Activated CD4-positive, alpha-beta T cell treated with anti-CD3 and anti-CD28 coated beads, Interleukin-2, amount 50 U/mL, for 16 hours (primary cell): ENCODE measurements at regions not wholly inside any gene's neighbourhood (a gene's known extent, or its start where the extent isn't known, plus 50 kb on each side); places are given as distances from the start of the nearest gene placed in this dataset.
A peak's percentile ranks its signal among the peaks of the same experiment; 100 is the strongest.

Source experiments
- DNase-seq: peaks from one replicate; pipeline ENCODE4 v3.0.0-alpha.2; 2020

DNA sequence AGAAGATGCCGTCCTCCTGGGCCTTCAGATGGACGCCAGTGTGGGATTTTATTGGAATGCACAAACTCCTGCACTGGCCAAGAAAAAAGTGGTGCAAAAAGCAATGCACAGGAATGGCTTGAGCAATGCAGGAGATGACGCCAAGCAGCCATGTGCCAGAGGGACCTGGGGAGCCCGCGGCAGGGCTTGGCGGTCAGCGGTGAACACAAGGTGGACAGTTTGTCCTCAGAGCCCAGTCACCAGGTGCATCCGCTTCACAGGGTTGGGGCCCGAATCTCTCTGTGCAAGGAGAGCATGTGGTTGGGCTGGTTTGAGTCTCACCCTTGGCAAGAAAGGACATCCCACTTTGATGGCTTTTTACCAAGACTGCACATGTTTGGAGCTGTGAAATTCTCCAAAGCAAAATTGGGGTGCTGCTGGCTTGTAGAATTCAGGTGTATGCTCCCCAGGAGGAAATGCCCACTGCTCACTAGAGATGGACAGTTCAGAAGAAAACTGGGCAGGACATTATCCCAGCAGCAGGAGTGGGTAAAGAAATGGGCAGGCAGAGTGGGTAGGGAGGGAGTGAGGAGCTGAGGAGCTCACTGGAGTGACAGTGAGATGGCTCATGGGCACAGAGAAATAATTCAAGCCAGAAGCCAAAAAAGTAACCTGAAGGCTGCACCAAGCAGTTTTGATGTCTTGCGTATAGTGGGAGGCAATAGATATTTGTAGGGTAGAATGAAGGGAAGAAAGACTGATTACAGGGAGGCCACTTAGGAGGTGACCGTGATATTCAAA lies 463.9 kb downstream of the MTRR start:
- no peak for DNase-seq

DNA sequence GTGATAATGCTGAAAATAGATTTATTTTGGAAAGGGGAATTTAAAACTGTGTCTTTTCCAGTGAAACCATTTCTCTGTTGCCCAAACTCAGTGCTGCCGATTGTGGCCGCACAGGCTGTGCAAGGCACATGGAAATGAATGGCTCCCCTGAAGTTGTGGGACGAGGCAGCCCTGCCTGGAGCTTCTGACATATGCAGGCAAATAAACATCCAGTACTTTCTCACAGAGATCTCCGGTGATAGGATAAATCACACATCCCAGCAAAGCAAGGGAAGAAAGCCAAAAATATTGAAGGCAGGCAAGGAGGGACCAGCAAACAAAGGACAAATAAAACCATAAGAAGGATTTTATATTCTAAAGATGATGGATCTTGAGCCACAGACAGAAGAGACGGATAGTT lies 464.5 kb downstream of the MTRR start:
- no peak for DNase-seq

DNA sequence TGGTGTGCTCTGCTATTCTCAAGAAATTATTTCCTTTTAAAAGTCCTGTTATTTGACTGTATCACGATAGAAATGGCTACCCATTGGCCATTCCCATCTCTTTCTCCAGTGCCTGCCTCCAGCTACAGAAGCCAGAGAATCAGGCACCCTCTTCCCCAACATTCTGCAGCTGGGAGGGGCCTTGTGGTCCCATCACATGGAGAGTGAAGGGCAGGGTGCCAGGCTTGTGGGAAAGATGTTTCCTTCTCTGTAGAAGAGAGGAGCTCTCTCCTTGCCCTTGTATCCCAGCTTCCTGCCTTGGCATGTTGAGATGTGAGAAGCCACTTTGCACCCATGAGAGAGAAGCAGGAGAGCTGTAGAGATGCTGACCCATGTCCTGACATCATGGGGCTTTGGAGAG lies 465.0 kb downstream of the MTRR start:
- DNase-seq = no peak

DNA sequence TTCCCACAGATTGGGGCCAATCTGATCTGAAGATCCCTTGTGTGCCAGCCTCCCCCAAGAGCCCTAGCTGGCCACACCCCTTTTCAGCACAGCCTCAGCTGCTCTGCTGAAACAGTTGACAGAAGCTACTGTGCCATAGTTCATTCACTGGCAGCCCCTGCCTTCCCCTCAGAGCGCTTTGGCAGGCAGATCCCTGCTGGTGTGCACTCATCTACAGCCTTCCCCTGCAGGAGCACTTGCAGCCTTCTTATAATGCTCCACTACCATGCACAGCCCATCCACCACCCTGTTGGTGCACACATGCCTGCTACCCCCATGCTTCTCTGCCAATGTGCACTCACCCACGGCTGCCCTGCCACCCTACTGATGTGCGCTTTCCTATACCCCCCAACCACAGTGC lies 471.3 kb downstream of the MTRR start:
- no peak for DNase-seq

DNA sequence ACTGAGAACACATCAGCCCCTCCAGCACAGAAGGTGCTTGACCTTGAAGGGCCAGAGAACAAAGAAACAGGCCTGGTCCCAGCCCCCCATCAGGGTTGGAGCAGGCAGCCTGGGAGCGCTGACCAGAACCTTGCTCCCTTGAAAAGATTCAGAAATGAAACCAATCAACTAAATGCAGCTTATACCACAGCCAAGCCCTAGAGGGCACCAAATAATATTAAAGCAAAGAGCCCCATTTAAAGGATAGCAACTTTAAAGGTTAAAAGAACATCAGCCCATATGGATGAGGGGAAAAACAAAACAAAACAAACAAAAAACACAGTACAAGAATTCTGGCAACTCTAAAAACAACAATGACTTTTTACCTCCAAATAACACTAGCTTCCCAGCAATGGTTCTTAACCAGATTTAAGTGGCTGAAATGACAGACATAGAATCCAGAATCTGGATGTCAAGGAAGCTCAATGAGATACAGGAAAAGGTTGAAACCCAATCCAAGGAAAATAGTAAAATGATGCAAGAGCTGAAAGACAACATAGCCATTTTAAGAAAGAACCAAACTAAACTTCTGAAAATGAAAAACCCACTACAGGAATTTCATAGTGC lies 471.9 kb downstream of the MTRR start:
- DNase-seq = no peak

DNA sequence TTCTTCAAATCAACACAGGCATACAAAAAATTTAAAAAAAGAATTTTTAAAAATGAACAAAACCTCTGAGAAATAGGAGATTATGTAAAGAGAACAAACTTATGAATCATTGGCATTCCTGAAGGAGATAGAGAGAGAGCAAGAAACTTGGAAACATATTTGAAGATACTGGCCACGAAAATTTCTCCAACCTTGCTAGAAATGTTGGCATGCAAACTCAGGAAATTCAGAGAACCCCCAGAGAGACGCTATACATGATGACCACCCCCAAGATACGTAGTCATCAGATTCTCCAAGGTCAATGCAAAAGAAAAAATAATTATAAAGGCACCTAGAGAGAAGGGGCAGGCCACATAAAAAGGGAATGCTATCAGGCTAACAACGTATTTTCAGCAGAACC lies 472.5 kb downstream of the MTRR start:
- no peak for DNase-seq

DNA sequence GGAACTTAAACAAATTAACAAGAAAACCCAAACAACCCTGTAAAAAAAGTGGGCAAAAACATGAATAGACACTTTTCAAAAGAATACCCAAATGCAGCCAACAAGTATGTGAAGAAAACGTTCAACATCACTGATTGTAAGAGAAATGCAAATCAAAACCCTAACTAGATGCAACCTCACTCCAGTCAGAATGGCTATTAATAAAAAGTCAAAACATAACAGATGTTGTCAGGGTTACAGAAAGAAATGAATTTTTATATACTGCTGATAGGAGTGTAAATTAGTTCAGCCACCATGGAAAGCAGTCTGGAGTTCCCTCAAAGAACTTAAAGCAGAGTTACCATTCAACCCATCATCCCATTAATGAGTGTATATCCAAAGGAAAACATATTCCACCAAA lies 479.0 kb downstream of the MTRR start:
- no peak for DNase-seq

DNA sequence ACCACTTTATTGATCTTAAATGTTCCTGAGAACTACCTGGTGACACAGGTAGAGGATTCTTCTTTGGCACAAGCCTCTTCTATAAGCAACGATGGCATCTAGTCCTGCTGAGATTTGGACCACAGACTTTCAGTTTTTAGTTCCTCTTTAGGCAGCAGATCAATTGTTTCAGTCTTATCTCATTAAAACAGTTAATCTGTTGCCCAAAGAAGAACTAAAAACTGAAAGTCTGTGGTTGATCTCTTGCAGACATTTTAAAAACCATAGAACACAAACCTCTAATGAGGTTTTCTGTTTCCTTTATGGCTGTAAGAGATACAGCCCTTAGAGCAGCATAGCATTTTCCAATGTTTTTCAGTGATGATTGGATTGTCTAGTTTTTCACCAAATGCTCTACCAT lies 480.9 kb downstream of the MTRR start:
- DNase-seq = no peak

DNA sequence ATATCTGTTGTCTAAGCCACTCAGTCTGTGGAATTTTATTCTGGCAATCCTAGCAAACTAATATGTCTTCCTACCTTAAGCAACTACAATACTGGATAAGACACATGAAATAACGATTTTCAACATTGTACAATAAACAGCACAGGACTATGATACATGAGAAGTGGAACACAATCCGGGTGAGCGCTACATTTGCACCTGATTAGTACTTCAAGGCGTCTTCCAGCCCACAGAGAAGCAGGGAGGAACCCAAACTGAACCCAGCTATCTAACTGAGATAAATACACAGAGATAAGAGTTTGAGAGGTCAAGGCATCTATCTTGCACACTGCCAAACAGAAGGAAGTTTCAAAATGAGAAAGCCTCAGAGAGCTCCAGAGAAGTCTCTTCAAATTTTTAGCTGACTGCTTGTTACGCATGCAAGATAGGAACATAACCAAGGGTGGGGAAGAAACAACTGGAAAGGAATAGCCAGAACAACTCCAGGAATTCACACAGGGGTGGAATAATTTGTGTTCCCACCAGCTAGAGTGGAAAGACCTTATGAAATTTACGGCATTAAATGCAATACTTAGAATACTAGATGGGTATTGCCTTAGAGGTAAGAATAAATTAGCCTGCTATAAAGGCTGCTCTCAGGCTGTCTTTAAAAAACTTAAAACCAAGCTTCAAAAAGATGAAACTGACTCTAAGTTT lies 481.8 kb downstream of the MTRR start:
- DNase-seq = no peak

DNA sequence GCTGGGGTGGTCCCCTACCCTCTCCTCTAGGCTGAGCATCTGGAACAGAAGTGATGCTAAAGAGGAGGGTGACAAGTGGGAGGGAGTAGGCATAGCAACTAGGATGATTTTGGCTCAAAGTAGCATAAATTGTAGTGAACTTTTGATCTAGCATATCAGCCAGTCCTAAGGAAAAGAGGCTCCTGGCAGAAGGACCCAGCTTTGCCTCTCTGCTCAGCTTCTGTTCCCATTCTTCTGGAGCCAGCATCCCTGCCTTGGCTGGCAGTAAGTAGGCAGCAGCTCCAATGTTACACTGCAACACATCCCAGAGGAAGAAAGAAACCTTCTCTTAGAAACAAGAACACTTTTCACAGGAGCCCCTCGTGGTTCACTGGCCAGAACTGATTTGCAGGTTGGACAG lies 487.0 kb downstream of the MTRR start:
- no peak for DNase-seq

DNA sequence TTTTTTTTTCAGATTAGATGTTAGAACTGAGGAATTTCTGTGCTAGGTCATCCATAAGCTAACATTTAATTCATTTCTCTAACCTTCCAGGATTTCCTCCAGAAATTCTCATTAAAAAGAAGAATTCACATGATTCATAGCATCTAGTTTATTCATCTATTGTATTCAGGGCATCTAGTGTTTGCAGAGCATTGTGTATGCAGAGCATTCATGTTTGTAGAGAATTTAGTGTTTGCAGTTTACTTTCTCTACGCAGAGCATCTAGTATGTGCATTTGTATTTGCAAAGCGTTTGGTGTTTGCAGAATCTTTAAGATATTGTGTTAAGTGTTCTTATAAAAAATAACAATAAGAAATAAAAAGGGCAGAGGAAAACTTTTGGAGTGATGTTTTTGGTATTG lies 491.1 kb downstream of the MTRR start:
- no peak for DNase-seq

DNA sequence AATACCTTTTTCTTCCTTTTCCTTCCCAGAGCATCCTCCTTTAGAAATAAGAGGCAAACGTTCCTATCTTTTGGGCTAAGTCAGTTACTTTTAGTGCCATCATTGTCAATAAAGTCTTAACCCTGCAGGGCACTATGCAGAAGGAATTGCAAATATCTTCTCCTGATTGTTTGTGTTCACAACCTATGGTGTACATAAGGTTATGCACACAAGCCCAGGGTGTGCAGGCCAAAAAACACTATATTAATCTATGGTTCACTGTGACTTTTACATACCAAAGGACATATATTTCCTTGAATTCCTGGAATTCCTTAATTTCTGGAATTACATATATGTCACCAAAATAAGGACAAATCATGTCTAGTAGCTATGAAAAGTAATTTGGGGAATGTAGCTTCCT lies 493.5 kb downstream of the MTRR start:
- no peak for DNase-seq

DNA sequence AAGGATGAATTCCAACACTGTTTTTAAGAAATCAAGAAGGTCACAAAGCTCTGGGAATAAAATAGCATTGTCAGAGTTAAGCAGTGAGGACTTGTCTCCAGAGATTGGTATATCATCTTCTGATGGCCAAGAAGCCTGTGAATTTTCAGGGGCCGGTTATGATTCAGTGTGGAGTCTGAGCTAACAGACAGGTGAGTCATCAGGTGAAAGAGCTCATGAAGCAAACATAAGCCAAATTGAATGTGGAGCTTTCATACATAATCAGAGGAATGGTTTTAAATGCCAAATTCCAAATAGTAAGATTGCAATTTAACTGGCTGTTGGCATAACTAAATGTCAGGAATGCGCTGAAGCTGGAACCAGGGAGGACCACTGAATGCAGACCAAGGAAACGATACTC lies 494.2 kb downstream of the MTRR start:
- DNase-seq = no peak

DNA sequence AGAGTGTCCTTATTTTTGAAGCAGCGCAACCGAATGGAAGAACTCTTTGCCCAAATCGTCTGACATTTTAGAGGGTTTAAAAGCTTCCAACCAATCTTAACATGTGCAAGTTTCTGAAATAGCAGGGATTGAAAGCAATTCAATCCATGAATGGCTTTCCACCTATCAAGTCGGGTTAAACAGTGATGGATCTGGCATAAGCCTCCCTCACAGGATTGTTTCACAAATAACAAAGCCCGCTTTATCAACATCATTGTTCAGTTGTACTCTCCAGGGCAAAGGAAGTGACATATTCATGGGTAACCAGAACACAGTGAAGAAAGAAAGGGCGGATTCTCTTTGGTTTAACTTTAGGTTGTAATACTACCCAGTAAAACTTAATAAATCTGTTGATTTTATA lies 497.3 kb downstream of the MTRR start:
- DNase-seq = no peak

DNA sequence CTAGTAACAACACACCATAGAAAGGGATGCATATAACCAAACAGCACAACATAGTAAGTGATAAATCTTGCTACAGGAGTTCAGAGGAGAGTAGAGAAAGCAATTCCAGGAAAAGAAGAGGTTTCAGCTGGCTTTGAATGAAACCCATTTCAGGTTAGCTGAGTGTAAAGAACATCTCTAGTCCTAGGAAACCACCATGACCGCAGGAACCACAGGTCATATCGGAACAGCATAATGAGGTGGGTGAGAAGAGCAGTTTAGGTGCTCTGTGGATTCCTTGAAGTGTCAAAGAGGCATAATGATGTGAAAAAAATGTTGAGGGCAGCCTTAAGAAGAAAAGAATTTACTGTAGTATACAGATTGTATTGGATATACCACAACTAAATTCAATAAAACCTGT lies 507.5 kb downstream of the MTRR start:
- peak; percentile 45 for DNase-seq

DNA sequence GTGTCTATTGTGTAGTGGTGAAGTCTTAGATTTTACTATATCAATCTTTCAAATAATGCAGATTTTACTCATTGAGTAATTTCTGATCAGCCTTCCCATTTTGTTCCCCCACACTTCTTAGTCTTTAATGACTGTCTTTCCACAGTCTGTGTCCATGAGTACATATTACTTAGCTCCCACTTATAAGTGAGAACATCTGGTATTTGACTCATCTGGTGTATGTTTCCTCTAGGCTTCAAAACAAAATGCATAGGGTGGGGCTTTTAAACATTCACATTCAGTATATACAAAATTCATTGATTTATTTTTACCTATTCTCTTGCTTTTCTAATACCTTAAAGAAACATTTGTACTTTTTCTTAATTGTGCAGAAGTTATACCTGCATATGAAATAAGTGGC lies 513.0 kb downstream of the MTRR start:
- DNase-seq = no peak

DNA sequence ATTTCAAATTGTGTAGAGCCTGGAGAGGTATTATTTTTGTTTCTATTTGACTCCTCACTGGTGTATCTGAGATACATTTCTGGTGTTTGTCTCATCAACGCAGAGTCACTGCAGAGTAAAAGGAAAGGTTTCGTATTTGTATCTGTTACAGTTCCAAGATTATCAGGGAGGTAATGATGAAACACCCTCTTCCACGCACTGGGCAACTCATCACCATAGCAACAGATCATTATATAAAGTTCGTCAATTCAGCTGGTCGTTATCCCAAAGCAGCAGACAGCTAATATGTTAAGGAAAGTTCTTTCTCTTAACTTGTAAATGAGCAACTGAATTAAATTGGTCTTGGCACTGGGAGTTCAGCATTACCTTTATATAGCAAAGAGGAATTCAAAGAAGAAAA lies 513.5 kb downstream of the MTRR start:
- no peak for DNase-seq

DNA sequence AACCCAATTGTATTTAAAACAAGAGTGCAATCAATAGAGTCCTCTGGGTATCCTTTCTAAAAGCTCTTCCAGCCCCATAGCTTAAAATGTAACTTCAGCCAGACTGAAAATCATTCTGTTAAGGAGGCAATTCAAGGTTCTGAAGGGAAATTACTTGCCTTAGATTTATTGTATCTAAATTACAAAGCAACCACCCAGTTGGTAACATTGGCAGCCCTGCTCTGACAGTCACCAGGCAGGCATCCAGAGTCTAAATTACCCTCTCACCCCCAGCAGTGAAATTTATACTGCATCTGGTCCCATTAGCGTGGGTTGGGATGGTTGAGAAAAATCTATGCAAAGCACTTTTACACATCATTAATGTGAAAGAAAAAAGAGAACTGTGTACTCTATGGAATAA lies 514.7 kb downstream of the MTRR start:
- no peak for DNase-seq

DNA sequence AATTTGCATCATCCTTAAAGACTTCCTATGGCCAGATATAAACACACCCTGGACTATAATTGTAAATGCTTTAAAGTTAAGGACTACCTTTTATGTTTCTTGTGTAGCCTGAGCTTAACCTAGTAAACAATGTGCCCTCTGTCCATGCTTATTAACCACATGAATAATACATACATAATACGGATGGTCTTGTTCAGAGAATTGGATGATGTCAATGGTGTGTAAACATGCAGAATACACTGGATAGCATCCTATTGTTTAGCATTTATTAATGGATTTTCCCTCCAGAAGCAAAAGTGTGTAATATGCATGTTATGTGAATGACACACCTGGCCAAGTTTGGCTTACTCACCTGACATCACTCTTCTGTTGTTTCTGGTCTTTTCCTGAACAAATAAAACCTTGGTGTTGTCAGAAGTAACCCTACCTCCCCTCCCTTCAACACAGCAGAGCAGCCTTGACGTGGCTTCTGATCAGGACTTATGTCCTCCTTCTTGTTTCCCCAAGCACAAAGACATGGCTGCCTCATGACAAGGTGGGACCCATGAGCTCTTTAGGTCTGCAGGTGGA lies 517.9 kb downstream of the MTRR start:
- no peak for DNase-seq

DNA sequence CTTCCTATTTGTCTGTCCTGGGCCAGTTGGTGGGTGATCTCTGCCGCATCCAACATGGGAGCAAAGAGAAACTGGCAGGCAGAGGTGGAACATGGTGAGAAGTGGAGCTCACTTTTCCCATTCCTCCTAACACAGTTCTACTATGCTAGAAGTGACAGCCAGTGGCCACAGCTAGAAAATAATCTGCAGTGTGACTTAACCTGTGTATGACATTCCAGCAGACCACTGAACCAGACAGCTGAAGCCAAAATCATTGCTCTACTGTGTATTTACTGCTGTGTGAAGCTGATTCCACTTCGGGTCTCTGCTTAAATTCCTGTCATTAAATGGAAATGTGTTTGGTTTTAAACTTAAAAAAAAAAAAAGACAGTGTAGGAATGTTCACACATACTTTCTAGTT lies 523.0 kb downstream of the MTRR start:
- no peak for DNase-seq

DNA sequence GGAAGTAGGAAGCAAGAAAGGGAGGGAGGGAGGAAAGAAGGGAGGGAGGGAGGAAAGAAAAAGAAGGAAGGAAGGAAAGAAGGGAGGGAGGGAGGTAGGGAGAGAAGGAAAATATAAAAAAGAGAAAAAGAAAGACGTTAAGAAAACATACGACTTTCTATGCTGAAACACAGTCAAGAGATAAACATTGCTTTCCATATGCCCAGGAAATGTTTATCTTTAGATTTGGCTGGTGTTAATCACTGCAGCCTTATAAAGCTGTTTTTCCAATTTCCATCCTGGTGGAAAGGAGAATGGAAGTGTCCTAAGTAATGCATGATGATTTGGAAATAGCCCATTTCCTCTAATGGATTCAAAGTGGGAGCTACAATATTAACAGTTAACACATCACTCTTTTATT lies 524.3 kb downstream of the MTRR start:
- no peak for DNase-seq

DNA sequence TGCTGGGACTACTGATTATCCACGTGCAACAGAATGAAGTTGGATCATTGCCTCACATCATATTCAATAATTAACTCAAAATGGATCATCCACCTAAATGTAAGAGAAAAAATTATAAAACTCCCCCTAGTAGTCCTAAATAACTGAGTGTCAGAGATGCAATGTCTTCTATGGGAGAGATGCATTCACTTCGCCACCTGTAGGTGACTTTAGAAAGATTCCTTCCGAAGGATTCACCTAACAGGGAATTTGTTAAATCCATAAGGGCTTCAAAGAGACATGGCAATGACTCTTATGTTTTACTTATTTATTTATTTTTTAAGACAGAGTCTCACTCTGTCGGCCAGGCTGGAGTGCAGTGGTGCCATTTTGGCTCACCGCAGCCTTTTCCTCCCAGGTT lies 526.0 kb downstream of the MTRR start:
- DNase-seq = no peak

DNA sequence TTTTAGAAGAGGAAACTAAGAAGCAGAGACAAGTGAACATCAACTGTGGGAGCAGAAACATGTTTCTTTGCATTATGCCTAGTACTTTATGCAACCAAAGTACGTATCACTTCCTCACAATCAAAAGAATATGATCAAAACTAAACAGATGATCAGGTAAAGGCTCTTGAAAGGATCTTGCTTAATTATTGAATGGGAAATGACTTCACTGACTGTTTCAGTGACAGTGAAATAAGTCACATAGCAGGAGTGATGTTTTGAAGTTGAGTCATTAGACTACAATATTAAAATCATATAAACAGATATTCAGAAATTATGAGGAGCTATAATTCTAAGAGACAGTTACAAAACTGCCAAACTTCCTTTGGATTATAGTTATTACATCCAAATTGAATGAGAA lies 527.3 kb downstream of the MTRR start:
- DNase-seq = no peak

DNA sequence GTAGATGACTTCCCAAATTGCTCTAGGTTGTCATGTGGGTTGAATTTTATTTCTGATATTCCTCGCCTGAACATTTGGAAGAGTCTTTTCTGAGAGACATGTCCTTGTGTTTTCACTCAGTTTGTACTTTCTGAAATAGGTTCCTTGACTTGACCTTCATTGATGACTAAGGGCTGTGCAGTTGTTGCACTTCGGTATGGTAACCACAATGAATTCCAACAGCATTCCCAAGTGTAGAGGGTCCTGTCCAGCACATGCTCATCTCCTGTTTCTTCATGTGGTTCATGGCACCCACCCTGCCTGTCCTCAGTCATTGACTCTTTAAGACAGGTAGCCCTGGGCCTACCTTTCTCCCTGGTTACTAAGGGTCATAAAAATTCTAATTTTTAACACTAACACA lies 527.8 kb downstream of the MTRR start:
- no peak for DNase-seq
